Fibroblast of skin of back (primary cell): ENCODE measurements at regions not wholly inside any gene's neighbourhood (a gene's known extent, or its start where the extent isn't known, plus 50 kb on each side); places are given as distances from the start of the nearest gene placed in this dataset.
A peak's percentile ranks its signal among the peaks of the same experiment; 100 is the strongest.
"Not testable (repeated sequence)": the region's sequence is repeated elsewhere in the genome, so short reads cannot be mapped to it uniquely, and the experiment has no call there.

ENCODE experiments used
- DNase-seq: peaks from one replicate; pipeline ENCODE4 v3.0.0-alpha.2; 2013

GRCh38 chrX:123788193-123788592 is 55.3 kb upstream of the THOC2 start:
- not testable (repeated sequence) for DNase-seq

DNA sequence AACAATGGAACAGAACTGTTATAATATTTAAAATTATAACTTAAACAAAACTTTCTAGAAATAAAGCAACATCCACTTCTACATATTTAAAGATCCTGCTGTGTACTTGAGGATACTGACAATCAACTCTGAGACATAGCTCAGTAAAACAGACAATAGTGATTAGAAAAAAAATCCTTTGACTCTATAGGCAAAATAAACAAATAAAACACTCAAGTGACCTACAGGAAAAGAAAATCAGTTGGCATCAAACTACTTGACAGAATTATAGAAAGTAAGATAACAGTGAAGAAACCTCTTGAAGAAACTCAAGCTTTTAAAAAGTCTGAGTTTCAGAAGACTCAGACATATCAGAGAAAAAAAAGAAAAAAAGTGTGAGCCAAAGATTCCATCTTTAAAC is 55.9 kb upstream of the THOC2 start:
- DNase-seq, result no peak

- DNase-seq, result peak; percentile 43
These were observed 62.1 kb upstream of the XIAP start for GRCh38 chrX:123797543-123798447.

DNA sequence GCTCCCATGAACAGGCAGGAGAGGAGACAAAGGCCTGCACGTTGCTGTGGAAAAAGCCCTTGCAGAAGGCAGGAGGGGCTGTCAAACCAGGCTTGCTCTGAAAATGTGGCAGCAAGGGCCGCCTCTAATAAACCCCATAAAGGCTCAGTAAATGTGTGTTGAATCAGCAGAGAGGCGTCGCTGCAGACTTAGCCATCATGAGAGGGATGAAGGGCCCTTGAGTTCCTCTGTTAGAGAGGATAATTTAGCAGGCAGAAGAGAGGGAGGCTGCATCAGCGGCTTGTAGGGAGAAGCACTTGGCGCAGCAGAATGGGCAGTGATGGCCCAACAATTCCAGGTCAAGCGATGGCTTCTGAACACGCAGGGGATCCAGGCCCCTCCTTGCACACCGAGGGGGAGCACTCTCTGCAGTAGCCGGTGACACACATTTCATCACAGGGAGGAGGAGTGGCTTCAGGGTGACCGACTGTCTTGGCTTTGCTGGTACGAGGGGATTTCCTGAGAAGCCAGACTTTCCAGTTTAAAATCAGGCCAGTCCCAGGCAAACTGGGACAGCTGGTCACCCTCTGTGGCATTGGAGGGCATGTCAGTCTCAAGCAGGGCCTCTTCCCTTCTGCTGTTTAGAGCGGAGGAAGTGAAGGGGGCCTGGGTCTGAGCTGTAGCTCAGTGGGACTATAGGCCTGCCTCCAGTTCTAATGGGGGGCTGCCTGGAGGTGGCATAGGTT is 61.0 kb upstream of the XIAP start:
- DNase-seq, result not testable (repeated sequence)

DNA sequence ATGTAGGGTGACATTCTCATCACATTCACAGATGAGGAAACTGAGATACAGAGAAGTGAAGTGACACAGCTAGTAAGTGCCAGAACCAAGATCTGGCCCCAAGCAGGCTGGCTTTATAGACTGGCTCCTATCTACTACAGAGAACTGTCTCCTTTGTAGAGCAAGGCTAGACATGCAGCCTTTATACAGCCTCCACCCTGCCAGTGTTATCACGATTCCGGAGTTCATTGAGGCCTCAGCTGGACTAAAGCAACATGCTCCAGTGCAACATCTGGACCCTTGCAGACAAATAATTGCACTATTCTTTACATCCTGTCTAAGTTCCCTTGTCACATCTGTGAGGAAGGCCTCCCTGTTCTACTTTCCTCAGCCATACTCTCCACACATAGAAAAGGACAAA is 58.0 kb upstream of the XIAP start:
- DNase-seq, result no peak

DNA sequence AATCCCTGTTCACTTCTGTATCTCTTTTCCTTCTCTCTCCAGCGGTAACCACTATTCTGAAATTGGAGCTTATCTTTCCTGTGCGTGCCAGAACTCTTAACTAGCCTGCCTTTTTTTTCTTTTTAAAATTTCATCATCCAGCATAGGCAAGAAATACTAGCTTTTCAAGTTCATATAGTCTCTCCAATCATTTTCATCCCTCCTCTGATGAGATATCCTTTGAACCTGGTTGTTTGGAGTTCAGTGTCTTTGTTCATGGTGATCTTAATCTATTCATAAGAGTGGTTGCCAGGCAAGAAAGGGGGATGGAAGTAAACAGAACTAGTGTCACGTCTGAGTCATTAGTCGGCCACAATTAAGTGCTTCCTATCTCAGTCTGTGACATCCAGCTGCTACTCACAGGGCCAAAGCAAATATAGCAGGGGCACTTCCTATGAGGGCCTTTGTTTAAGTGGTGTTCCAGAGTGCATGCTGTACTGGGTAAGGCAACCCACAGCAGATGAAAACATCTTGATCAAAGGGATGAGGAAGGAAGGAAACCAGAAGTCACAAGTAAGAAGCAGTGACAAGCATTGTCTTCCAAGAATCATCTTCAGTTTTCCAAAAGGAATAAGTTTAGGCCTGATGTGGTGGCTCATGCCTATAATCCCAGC is 56.4 kb upstream of the XIAP start:
- DNase-seq, result peak; percentile 74

DNA sequence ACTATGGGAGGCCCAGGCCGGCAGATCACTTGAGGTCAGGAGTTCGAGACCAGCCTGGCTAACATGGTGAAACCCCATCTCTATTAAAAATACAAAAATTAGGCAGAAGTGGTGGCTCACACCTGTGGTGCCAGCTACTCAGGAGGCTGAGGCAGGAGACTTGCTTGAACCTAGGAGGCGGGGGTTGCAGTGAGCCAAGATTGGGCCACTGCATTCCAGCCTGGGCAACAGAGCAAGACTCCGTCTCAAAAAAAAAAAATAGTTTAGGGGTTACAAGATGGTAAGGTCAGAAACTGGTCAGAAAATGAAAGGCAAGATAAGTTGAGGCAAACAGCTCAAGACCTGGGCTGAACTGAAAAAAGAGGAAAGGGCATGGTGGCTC is 55.9 kb upstream of the XIAP start:
- DNase-seq, result not testable (repeated sequence)

- peak; percentile 25 for DNase-seq
These were observed 51.9 kb upstream of the XIAP start for GRCh38 chrX:123807835-123808416.

GRCh38 chrX:123809854-123810375 is 49.9 kb upstream of the XIAP start:
- no peak for DNase-seq
